GM10248 (cell line): ENCODE measurements at regions not wholly inside any gene's neighbourhood (a gene's known extent, or its start where the extent isn't known, plus 50 kb on each side); places are given as distances from the start of the nearest gene placed in this dataset.

Experiments used
- CTCF ChIA-PET: fragments of 300-600 bp; sonication (Branson Sonifier 250); formaldehyde crosslinking; extraction: SDS; loops from one replicate; lab custom pipeline; 2021; ENCODE audit warnings: antibody characterized with exemption; lab: Yijun Ruan, JAX
- POLR2A ChIA-PET: fragments of 350-650 bp; sonication (Branson Sonifier 250); formaldehyde crosslinking; extraction: SDS; loops from one replicate; lab custom pipeline; 2020; ENCODE audit warnings: antibody characterized with exemption; lab: Yijun Ruan, JAX
- DNase-seq: peaks from one replicate; pipeline ENCODE4 v3.0.0; 2012; ENCODE audit errors: extremely low spot score
- CTCF ChIP-seq: IDR thresholded peaks from 2 replicates; pipeline ENCODE4 v1.5.1; 2012; ENCODE audit warnings: mild to moderate bottlenecking, low read depth; ENCODE audit errors: extremely low read depth, missing control alignments, control extremely low read depth

- ChIA-PET CTCF (interaction anchor here (1.3 kb wide), 1 partner anchor 28 kb away, joined by 3 read pairs; no protein-coding TSS in a partner anchor), POLR2A (no interaction called here)
- DNase-seq, result no peak
- TF ChIP-seq CTCF, result no peak
Measured at GRCh38 chr15:96124436-96124835, 206.1 kb upstream of the NR2F2 start.

GRCh38 chr15:96125721-96126415, 204.6 kb upstream of the NR2F2 start:
- POLR2A ChIA-PET, result no interaction called here
- no peak for DNase-seq
- CTCF ChIA-PET, result interaction anchor here (1.1 to 1.3 kb wide), 3 partner anchors 8 to 33 kb away, joined by 3 to 4 read pairs (median 3); no protein-coding TSS in a partner anchor
- no peak for TF ChIP-seq CTCF

- ChIA-PET CTCF (interaction anchor here (1.1 to 1.7 kb wide), 3 partner anchors 9 to 17 kb away, joined by 3 to 5 read pairs (median 3); no protein-coding TSS in a partner anchor), POLR2A (no interaction called here)
- no peak for DNase-seq
- no peak for TF ChIP-seq CTCF
Measured at GRCh38 chr15:96126859-96127258, 203.6 kb upstream of the NR2F2 start.

- ChIA-PET POLR2A (no interaction called here), CTCF (interaction anchor here (0.6 to 1.6 kb wide), 2 partner anchors 16 to 33 kb away, joined by 3 to 4 read pairs; no protein-coding TSS in a partner anchor)
- no peak for TF ChIP-seq CTCF
- DNase-seq, result no peak
Measured at GRCh38 chr15:96130734-96131133, 199.8 kb upstream of the NR2F2 start.

- DNase-seq, result no peak
- POLR2A ChIA-PET, result no interaction called here
- CTCF ChIA-PET, result no interaction called here
- TF ChIP-seq CTCF, result no peak
Measured at GRCh38 chr15:96132126-96132525, 198.4 kb upstream of the NR2F2 start.

- no peak for DNase-seq
- ChIA-PET POLR2A (no interaction called here), CTCF (interaction anchor here (1.4 kb wide), 1 partner anchor 8 kb away, joined by 5 read pairs; no protein-coding TSS in a partner anchor)
- no peak for TF ChIP-seq CTCF
Measured at GRCh38 chr15:96135166-96136093, 195.1 kb upstream of the NR2F2 start.
